Heart right ventricle (tissue), 16 donors: ENCODE measurements at regions not wholly inside any gene's neighbourhood (a gene's known extent, or its start where the extent isn't known, plus 50 kb on each side); places are given as distances from the start of the nearest gene placed in this dataset.

Source experiments
- ATAC-seq, 8 donors: fragments of 200-7000 bp; cut with Tn5 transposase; one replicate each; pipeline ENCODE4 v1.9.1; 2020; ENCODE audit warnings: mild to moderate bottlenecking in 8 of 8, moderate library complexity in 8 of 8, moderate number of reproducible peaks in 1 of 8
- DNase-seq, 2 donors: peaks; one replicate each; pipeline ENCODE4 v3.0.0-alpha.2; 2020
- H3K27ac ChIP-seq, 10 donors: fragments of 200-600 bp; sonication (generic) in 2 of 10; one replicate each; pipeline versions ENCODE4 v1.5.0 to v1.8.0; 2020 to 2022; ENCODE audit warnings: mild to moderate bottlenecking in 3 of 10
- H3K27me3 ChIP-seq, 7 donors: fragments of 200-600 bp; one replicate each; pipeline ENCODE4 v1.8.0; 2021 to 2022; ENCODE audit warnings: mild to moderate bottlenecking in 2 of 7
- H3K36me3 ChIP-seq, 9 donors: fragments of 200-600 bp; sonication (generic) in 1 of 9; one replicate each; pipeline versions ENCODE4 v1.5.0 to v1.8.0; 2020 to 2022; ENCODE audit warnings: mild to moderate bottlenecking in 2 of 9
- H3K4me1 ChIP-seq, 9 donors: fragments of 200-600 bp; sonication (generic) in 1 of 9; one replicate each; pipeline versions ENCODE4 v1.5.0 to v1.8.0; 2020 to 2022; ENCODE audit warnings: mild to moderate bottlenecking in 4 of 9
- H3K4me3 ChIP-seq, 10 donors: fragments of 200-600 bp; sonication (generic) in 2 of 10; one replicate each; pipeline versions ENCODE4 v1.5.0 to v1.8.0; 2020 to 2022; ENCODE audit warnings: mild to moderate bottlenecking in 7 of 10, moderate library complexity in 2 of 10
- H3K9me3 ChIP-seq, 11 donors: fragments of 200-600 bp in 10 of 11; sonication (generic) in 2 of 11; one replicate each; pipeline versions ENCODE4 v1.5.0 to v1.8.0; 2013 to 2022; ENCODE audit warnings: mild to moderate bottlenecking in 2 of 11, control low read depth in 1 of 11, moderate library complexity in 1 of 11
- WGBS, 2 donors: extraction: QIAGEN DNeasy Blood & Tissue Kit; methylation state at CpG; one replicate each; pipeline ENCODE4 v1.1.7; 2013; ENCODE audit warnings: inconsistent platforms in 1 of 2; 5-methylcytosine and 5-hydroxymethylcytosine counted together
- intact Hi-C, 10 donors: fragments of 100-400 bp; cut with DNase I; formaldehyde crosslinking; loops; one replicate each; pipeline versions ENCODE4 v1.11.1 to v1.14.2; 2022
- TF ChIP-seq, protein P1 (sequence below), 9 donors: fragments of 200-600 bp; sonication (generic) in 2 of 9; IDR thresholded peaks; one replicate each; pipeline versions ENCODE4 v1.5.0 to v1.8.0; 2021 to 2022; ENCODE audit warnings: antibody characterized with exemption in 9 of 9, mild to moderate bottlenecking in 5 of 9, moderate library complexity in 1 of 9
- donor health status: Arrhythmogenic right ventricular cardiomyopathy.
- donor health status: ischemic (EF 13 %, LVEDD 7.1; RV severe dilation, severe dysfunction).
- donor health status: healthy with polysubstance abuse.
- donor health status: DM: no; HTN: yes; CAD: no.
- donor health status: DM: no; HTN: no; CAD: no.
- donor health status: ischemic (EF 25% LVEDD 6.9; RV normal size, moderate dysfunction).
- donor health status: ischemic (EF 25% LVEDD 5.7; RV mildly dilated, moderate dysfunction).
- donor health status: healthy.
- donor health status: DM: yes; HTN: yes; CAD: no.
- donor health status: Ischemic cardiomyopathy.
- donor health status: ischemic (EF 35%, LVEDD 5.7; RV mildly dilated, moderate dysfunction).
- donor health status: nonischemic (EF 11% LVEDD 7.7; RV severe dilation, severe dysfunction).
- donor health status: DM: yes; HTN: yes; CAD: no.
- donor health status: PGD.
- donor health status: ischemic (EF 29% LVEDD 5.4; RV normal size, mild dysfunction).
- donor health status: nonischemic (EF 23%, LVEDD 6.1; RV moderate dilation, normal function).

DNA sequence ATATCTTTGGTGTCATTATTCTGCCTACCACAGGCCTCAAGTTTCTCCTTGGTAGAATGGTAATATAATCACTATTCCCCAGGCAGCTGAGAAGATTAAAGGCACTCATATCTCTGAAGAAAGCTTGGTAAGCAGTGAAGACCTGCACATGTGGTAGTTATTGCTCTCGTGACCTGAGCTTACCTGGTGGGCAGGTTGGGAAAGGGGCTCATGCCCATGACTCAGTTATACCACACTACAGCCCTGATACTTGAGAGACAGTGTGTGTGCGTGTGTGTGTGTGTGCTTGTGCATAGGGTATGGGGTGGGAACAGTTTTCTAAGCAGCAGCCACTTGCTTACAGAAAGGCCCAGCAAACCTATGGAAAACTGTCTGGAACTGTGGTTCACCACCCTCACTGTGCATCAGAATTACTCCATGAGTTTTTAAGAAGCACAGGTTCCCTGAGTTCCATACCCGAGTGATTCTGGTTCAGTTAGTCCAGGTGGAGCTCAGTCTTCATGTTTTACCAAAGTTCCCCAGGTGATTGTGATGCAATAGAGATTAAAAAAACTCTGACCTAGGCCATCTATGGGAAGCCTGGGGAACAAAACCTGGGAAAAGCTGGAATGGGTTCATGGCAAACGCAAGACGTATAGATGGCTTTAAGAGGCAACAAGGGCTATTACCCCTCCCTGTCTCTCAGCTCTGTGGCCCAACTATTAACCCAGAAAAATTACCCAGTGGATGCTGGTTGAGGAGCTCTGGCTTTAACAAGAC, 79.0 kb upstream of the ZBED5 start:
- 97% methylated on average over 5 of the region's 5 CpGs for WGBS, 2 donors
- Histone ChIP-seq H3K9me3 (no peaks in the 10 kb centered on the region), H3K4me1 (peaks cover 0 to 31% (median 16%) of the 10 kb centered on the region in 9 donors), H3K27me3 (peaks cover 0 to 24% (median 0%) of the 10 kb centered on the region in 7 donors), H3K36me3 (no peaks in the 10 kb centered on the region), H3K4me3 (no peak overlapping the region), H3K27ac (no peak overlapping the region)
- DNase-seq, result no peak
- intact Hi-C loops, result loop anchor here in 4 of 10 donors (10.0 kb wide), 4 partner anchors 132 to 848 kb away; partner anchors contain the start of genes EIF4G2 (in 1 of the 4) and GALNT18 (in 1 of the 4)
- TF ChIP-seq, protein P1, sequence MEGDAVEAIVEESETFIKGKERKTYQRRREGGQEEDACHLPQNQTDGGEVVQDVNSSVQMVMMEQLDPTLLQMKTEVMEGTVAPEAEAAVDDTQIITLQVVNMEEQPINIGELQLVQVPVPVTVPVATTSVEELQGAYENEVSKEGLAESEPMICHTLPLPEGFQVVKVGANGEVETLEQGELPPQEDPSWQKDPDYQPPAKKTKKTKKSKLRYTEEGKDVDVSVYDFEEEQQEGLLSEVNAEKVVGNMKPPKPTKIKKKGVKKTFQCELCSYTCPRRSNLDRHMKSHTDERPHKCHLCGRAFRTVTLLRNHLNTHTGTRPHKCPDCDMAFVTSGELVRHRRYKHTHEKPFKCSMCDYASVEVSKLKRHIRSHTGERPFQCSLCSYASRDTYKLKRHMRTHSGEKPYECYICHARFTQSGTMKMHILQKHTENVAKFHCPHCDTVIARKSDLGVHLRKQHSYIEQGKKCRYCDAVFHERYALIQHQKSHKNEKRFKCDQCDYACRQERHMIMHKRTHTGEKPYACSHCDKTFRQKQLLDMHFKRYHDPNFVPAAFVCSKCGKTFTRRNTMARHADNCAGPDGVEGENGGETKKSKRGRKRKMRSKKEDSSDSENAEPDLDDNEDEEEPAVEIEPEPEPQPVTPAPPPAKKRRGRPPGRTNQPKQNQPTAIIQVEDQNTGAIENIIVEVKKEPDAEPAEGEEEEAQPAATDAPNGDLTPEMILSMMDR (IDR thresholded peaks at IDR 0.05), result no peak
- no peak for ATAC-seq

DNA sequence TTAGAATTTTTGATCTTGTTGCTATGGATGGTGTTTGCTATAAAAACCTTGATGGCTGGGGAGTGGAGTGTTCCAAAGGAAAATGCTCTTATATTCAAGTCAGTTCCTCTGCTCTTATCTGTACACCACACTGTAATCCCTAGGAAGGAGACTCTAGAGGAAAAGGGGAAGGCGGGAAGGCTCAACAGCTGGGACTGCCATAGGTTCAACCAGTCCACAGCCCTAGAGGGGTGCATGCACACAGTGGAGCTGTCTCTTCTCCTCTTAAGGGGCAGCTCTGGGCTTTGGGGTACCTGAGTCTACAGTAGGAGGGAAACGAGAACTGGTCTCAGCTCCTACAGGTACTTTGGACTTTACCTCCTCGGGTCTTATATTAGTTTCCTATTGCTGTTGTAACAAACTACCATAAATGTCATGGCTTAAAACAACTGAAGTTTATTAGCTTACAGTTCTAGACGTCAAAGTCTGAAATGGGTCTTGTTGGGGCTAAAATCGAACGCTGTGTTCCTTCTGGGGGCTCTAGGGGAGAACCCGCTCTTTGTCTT, 77.2 kb upstream of the ZBED5 start:
- no peaks in the 10 kb centered on the region for H3K9me3 ChIP-seq
- H3K27ac ChIP-seq, result no peak overlapping the region
- 95 to 98% methylated on average over 7 of the region's 7 CpGs for WGBS, 2 donors
- intact Hi-C loops, result loop anchor here in 7 of 10 donors (1.0 to 10.0 kb wide), 7 partner anchors 88 to 850 kb away; partner anchors contain the start of genes EIF4G2 (in 1 of the 7) and GALNT18 (in 1 of the 7)
- no peaks in the 10 kb centered on the region for H3K36me3 ChIP-seq
- H3K4me1 ChIP-seq, result peaks cover 0 to 33% (median 17%) of the 10 kb centered on the region in 9 donors
- DNase-seq (no peak), ATAC-seq (no peak)
- TF ChIP-seq, protein P1 (IDR thresholded peaks at IDR 0.05), result no peak
- no peak overlapping the region for H3K4me3 ChIP-seq
- peaks cover 0 to 41% (median 0%) of the 10 kb centered on the region in 7 donors for H3K27me3 ChIP-seq

DNA sequence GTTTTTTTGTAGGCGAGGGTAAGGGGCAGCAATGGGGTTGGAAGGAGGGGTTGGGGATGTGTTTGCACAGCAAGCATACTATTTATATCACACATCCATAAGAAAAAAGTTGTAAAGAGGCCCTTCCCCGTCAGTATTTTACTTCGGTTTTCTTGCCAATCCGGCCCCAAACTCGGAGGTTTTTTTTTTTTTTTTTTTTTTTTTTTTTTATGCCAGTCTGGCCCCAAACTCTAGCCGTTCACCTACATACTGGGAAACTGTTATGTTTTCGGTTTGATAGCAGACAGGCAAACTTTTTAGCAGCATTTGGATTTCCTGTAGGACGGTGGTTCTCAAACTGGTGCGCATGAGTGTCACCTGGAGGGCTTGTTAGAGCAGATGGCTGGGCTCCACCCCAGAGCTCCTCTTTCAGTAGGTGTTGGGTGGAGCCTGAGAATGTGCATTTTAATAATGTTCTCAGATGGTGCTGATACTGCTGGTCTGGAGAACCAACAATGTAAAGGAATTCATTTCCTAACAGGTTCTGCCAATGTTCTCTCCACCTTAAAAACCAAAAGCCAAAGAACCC, 76.5 kb upstream of the ZBED5 start:
- ATAC-seq, result no peak
- TF ChIP-seq, protein P1 (IDR thresholded peaks at IDR 0.05), result no peak
- Histone ChIP-seq H3K27me3 (peaks cover 0 to 48% (median 0%) of the 10 kb centered on the region in 7 donors), H3K4me1 (peaks cover 0 to 33% (median 17%) of the 10 kb centered on the region in 9 donors), H3K9me3 (no peaks in the 10 kb centered on the region), H3K27ac (peak overlapping the region in 9 of 10 donors; percentile 28 to 89 (median 73)), H3K36me3 (no peaks in the 10 kb centered on the region), H3K4me3 (peak overlapping the region; percentile 7 to 56 (median 52))
- intact Hi-C loops, result loop anchor here (1.0 to 10.0 kb wide), 11 partner anchors 77 to 853 kb away; partner anchors contain the start of genes EIF4G2 (in 1 of the 10), GALNT18 (in 1 of the 10) and ZBED5 (in 1 of the 10)
- no peak for DNase-seq
- 11 to 14% methylated on average over 9 of the region's 9 CpGs for WGBS, 2 donors
